ENCODE measurements at regions not wholly inside any gene's neighbourhood (a gene's known extent, or its start where the extent isn't known, plus 50 kb on each side); places are given as distances from the start of the nearest gene placed in this dataset.

GRCh38 chr7:25557930-25558329 lies 329.6 kb upstream of the NPVF start:
- no peaks in the 10 kb centered on the region for H3K36me3 ChIP-seq
- H3K9me3 ChIP-seq = no peaks in the 10 kb centered on the region
- DNase-seq (ENCODE audit: low spot score in 2 of 2) = no peak
- H3K4me3 ChIP-seq = no peak overlapping the region
- H3K4me1 ChIP-seq = peaks cover 0 to 10% (median 0%) of the 10 kb centered on the region in 4 donors
- no peak overlapping the region for H3K27ac ChIP-seq
- TF ChIP-seq CTCF (IDR thresholded peaks at IDR 0.05) (no peak), EP300 (IDR thresholded peaks at IDR 0.05) (no peak), POLR2A (IDR thresholded peaks at IDR 0.05) (no peak)
- WGBS, 2 donors = 48 to 56% methylated on average over 4 of the region's 4 CpGs
- H3K27me3 ChIP-seq = no peaks in the 10 kb centered on the region

- no peaks in the 10 kb centered on the region for H3K9me3 ChIP-seq
- no peaks in the 10 kb centered on the region for H3K36me3 ChIP-seq
- no peak for TF ChIP-seq CTCF (IDR thresholded peaks at IDR 0.05)
- TF ChIP-seq POLR2A (IDR thresholded peaks at IDR 0.05) = no peak
- TF ChIP-seq EP300 (IDR thresholded peaks at IDR 0.05) = no peak
- H3K4me3 ChIP-seq = no peak overlapping the region
- 93 to 100% methylated on average over 3 of the region's 3 CpGs for WGBS, 2 donors
- no peak for DNase-seq (ENCODE audit: low spot score in 2 of 2)
- H3K4me1 ChIP-seq = peaks cover 0 to 6% (median 0%) of the 10 kb centered on the region in 4 donors
- no peak overlapping the region for H3K27ac ChIP-seq
- no peaks in the 10 kb centered on the region for H3K27me3 ChIP-seq
Observed at GRCh38 chr7:25558605-25559004, 330.3 kb upstream of the NPVF start.

- no peaks in the 10 kb centered on the region for H3K4me1 ChIP-seq
- no peaks in the 10 kb centered on the region for H3K27me3 ChIP-seq
- H3K36me3 ChIP-seq = no peaks in the 10 kb centered on the region
- no peak overlapping the region for H3K27ac ChIP-seq
- no peak for DNase-seq (ENCODE audit: low spot score in 2 of 2)
- no peaks in the 10 kb centered on the region for H3K9me3 ChIP-seq
- 88 to 89% methylated on average over 16 of the region's 16 CpGs for WGBS, 2 donors
- TF ChIP-seq EP300 (IDR thresholded peaks at IDR 0.05) (no peak), CTCF (IDR thresholded peaks at IDR 0.05) (no peak), POLR2A (IDR thresholded peaks at IDR 0.05) (no peak)
- no peak overlapping the region for H3K4me3 ChIP-seq
Observed at GRCh38 chr7:25559581-25560367, 331.5 kb upstream of the NPVF start.

GRCh38 chr7:25562673-25563182 lies 334.4 kb upstream of the NPVF start:
- no peak for DNase-seq (ENCODE audit: low spot score in 2 of 2)
- H3K27me3 ChIP-seq = no peaks in the 10 kb centered on the region
- whole genome bisulfite sequencing, 2 donors = 63 to 66% methylated on average over 6 of the region's 6 CpGs
- no peak overlapping the region for H3K27ac ChIP-seq
- TF ChIP-seq EP300 (IDR thresholded peaks at IDR 0.05) (no peak), POLR2A (IDR thresholded peaks at IDR 0.05) (no peak), CTCF (IDR thresholded peaks at IDR 0.05) (no peak)
- no peaks in the 10 kb centered on the region for H3K9me3 ChIP-seq
- H3K4me3 ChIP-seq = no peak overlapping the region
- H3K36me3 ChIP-seq = no peaks in the 10 kb centered on the region
- H3K4me1 ChIP-seq = peaks cover 0 to 7% (median 0%) of the 10 kb centered on the region in 4 donors

GRCh38 chr7:25565002-25565401 lies 336.7 kb upstream of the NPVF start:
- TF ChIP-seq CTCF (IDR thresholded peaks at IDR 0.05) = no peak
- no peak overlapping the region for H3K4me3 ChIP-seq
- no peaks in the 10 kb centered on the region for H3K27me3 ChIP-seq
- H3K9me3 ChIP-seq = no peaks in the 10 kb centered on the region
- 67 to 69% methylated on average over 7 of the region's 7 CpGs for WGBS, 2 donors
- peak in 1 of 2 donors; percentile 21 for DNase-seq (ENCODE audit: low spot score in 2 of 2)
- H3K27ac ChIP-seq = peak overlapping the region in 1 of 4 donors; percentile 17
- H3K4me1 ChIP-seq = peaks cover 0 to 7% (median 0%) of the 10 kb centered on the region in 4 donors
- H3K36me3 ChIP-seq = no peaks in the 10 kb centered on the region
